Caco-2 (cell line): ENCODE measurements at regions not wholly inside any gene's neighbourhood (a gene's known extent, or its start where the extent isn't known, plus 50 kb on each side); places are given as distances from the start of the nearest gene placed in this dataset.

Experiments used
- BruUV-seq: library from RNA; stranded (reverse); fragments of 400-500 nt; replicated peaks from 2 replicates; lab custom pipeline; 2021; lab: Mats Ljungman, UMichigan
- CTCF ChIA-PET: fragments of 300-600 bp; sonication (Branson Sonifier 250); formaldehyde crosslinking; loops from one replicate; lab custom pipeline; 2022; ENCODE audit warnings: antibody characterized with exemption; lab: Charles Lee
- POLR2A ChIA-PET: fragments of 300-600 bp; sonication (Branson Sonifier 250); formaldehyde crosslinking; loops from one replicate; lab custom pipeline; 2022; ENCODE audit warnings: antibody characterized with exemption; lab: Charles Lee
- DNase-seq, 2 experiments: peaks; one replicate each; pipeline versions ENCODE4 v3.0.0 to v3.0.0-alpha.2; 2020 to 2022
- H3K27me3 ChIP-seq: replicated peaks from 2 replicates; pipeline ENCODE4 v1.6.0; 2011; ENCODE audit warnings: low read length; ENCODE audit not compliant: control insufficient read depth, insufficient read depth
- H3K36me3 ChIP-seq: 2 replicates; pipeline ENCODE4 v1.5.1; 2011; ENCODE audit warnings: low read length; ENCODE audit not compliant: control insufficient read depth, insufficient read depth
- H3K4me1 ChIP-seq: fragments of 250-450 bp; sonication (Bioruptor Pico); 2 replicates; pipeline ENCODE4 v1.5.1; 2020; ENCODE audit warnings: mild to moderate bottlenecking
- H3K4me3 ChIP-seq: 2 replicates; pipeline ENCODE4 v1.5.1; 2011; ENCODE audit warnings: low read depth, mild to moderate bottlenecking, control low read depth, low read length
- H3K9me3 ChIP-seq: fragments of 250-450 bp; sonication (Bioruptor Pico); 2 replicates; pipeline ENCODE4 v1.5.1; 2020; ENCODE audit warnings: mild to moderate bottlenecking, moderate library complexity
- H3K27ac Mint-ChIP-seq: one replicate; pipeline ENCODE4 v1.8.0; 2022; ENCODE audit warnings: mixed read lengths; ENCODE audit not compliant: unreplicated experiment
- H3K27me3 Mint-ChIP-seq: one replicate; pipeline ENCODE4 v1.8.0; 2022; ENCODE audit warnings: mixed read lengths; ENCODE audit not compliant: insufficient read depth, unreplicated experiment
- H3K36me3 Mint-ChIP-seq: one replicate; pipeline ENCODE4 v1.8.0; 2022; ENCODE audit warnings: mild to moderate bottlenecking, mixed read lengths; ENCODE audit not compliant: insufficient read depth, unreplicated experiment
- H3K4me1 Mint-ChIP-seq: one replicate; pipeline ENCODE4 v1.8.0; 2022; ENCODE audit warnings: low read depth, mixed read lengths; ENCODE audit not compliant: unreplicated experiment
- H3K4me3 Mint-ChIP-seq: one replicate; pipeline ENCODE4 v1.8.0; 2022; ENCODE audit warnings: mild to moderate bottlenecking, moderate library complexity, mixed read lengths; ENCODE audit not compliant: unreplicated experiment
- H3K9me3 Mint-ChIP-seq: one replicate; pipeline ENCODE4 v1.8.0; 2022; ENCODE audit warnings: mixed read lengths; ENCODE audit not compliant: unreplicated experiment
- CTCF ChIP-seq, 2 experiments: fragments of 200-600 bp in 1 of 2; IDR thresholded peaks; 1 replicate in 1 of 2; 2 replicates in 1 of 2; pipeline versions ENCODE4 v1.5.1 to v1.8.0; 2011 to 2022; ENCODE audit warnings: antibody characterized with exemption in 1 of 2, control low read depth in 1 of 2, inconsistent platforms in 1 of 2, low read depth in 1 of 2, low read length in 1 of 2, mild to moderate bottlenecking in 1 of 2, moderate library complexity in 1 of 2; ENCODE audit not compliant: insufficient read depth in 1 of 2, severe bottlenecking in 1 of 2, unreplicated experiment in 1 of 2
- intact Hi-C: fragments of 100-400 bp; cut with micrococcal nuclease; formaldehyde crosslinking; loops from one replicate; pipeline ENCODE4 v1.10.0; 2022; ENCODE audit not compliant: unreplicated experiment

GRCh38 chr12:94862421-94862820 lies 141.1 kb downstream of the NDUFA12 start:
- no peaks in the 10 kb centered on the region for H3K9me3 ChIP-seq
- no peak for DNase-seq
- intact Hi-C loops, result no loop called here
- H3K36me3 ChIP-seq, result no peaks in the 10 kb centered on the region
- TF ChIP-seq CTCF (IDR thresholded peaks at IDR 0.05; ENCODE audit: insufficient read depth in 1 of 2, low read depth in 1 of 2, low read length in 1 of 2, severe bottlenecking in 1 of 2, unreplicated experiment in 1 of 2), result no peak
- no peaks in the 10 kb centered on the region for H3K4me1 Mint-ChIP-seq
- ChIA-PET CTCF (no interaction called here), POLR2A (no interaction called here)
- H3K27ac Mint-ChIP-seq, result no peak overlapping the region
- peaks cover 9% of the 10 kb centered on the region for H3K27me3 Mint-ChIP-seq
- no peaks in the 10 kb centered on the region; the same call in 1 of the 2 replicates for H3K27me3 ChIP-seq
- no peaks in the 10 kb centered on the region for H3K4me1 ChIP-seq
- no peak overlapping the region for H3K4me3 Mint-ChIP-seq
- no peak overlapping the region for H3K4me3 ChIP-seq
- no peaks in the 10 kb centered on the region for H3K36me3 Mint-ChIP-seq
- no TSS peak for BruUV-seq
- no peaks in the 10 kb centered on the region for H3K9me3 Mint-ChIP-seq

GRCh38 chr12:94856324-94856723 lies 147.2 kb downstream of the NDUFA12 start:
- TF ChIP-seq CTCF (IDR thresholded peaks at IDR 0.05; ENCODE audit: insufficient read depth in 1 of 2, low read depth in 1 of 2, low read length in 1 of 2, severe bottlenecking in 1 of 2, unreplicated experiment in 1 of 2), result no peak
- no peak for DNase-seq
- CTCF ChIA-PET, result no interaction called here
- H3K9me3 ChIP-seq, result no peaks in the 10 kb centered on the region
- Mint-ChIP-seq H3K4me1 (no peaks in the 10 kb centered on the region), H3K4me3 (no peak overlapping the region), H3K9me3 (no peaks in the 10 kb centered on the region), H3K36me3 (no peaks in the 10 kb centered on the region), H3K27me3 (peaks cover 9% of the 10 kb centered on the region), H3K27ac (no peak overlapping the region)
- H3K36me3 ChIP-seq, result no peaks in the 10 kb centered on the region
- intact Hi-C loops, result no loop called here
- POLR2A ChIA-PET, result no interaction called here
- no peaks in the 10 kb centered on the region for H3K27me3 ChIP-seq
- H3K4me1 ChIP-seq, result no peaks in the 10 kb centered on the region
- no TSS peak for BruUV-seq
- no peak overlapping the region for H3K4me3 ChIP-seq

- ChIA-PET POLR2A (no interaction called here), CTCF (no interaction called here)
- no peak overlapping the region for H3K27ac Mint-ChIP-seq
- no peaks in the 10 kb centered on the region for H3K36me3 Mint-ChIP-seq
- H3K4me1 Mint-ChIP-seq, result no peaks in the 10 kb centered on the region
- intact Hi-C loops, result no loop called here
- no peak overlapping the region for H3K4me3 Mint-ChIP-seq
- no peak for TF ChIP-seq CTCF (IDR thresholded peaks at IDR 0.05; ENCODE audit: insufficient read depth in 1 of 2, low read depth in 1 of 2, low read length in 1 of 2, severe bottlenecking in 1 of 2, unreplicated experiment in 1 of 2)
- peaks cover 9% of the 10 kb centered on the region for H3K27me3 Mint-ChIP-seq
- H3K4me3 ChIP-seq, result no peak overlapping the region
- DNase-seq, result no peak
- no peaks in the 10 kb centered on the region for H3K4me1 ChIP-seq
- no peaks in the 10 kb centered on the region for H3K9me3 Mint-ChIP-seq
- H3K36me3 ChIP-seq, result no peaks in the 10 kb centered on the region
- BruUV-seq, result no TSS peak
- no peaks in the 10 kb centered on the region for H3K9me3 ChIP-seq
- no peaks in the 10 kb centered on the region for H3K27me3 ChIP-seq
Measured at GRCh38 chr12:94855853-94856252, 147.6 kb downstream of the NDUFA12 start.
